GM19043 (cell line): ENCODE measurements at regions not wholly inside any gene's neighbourhood (a gene's known extent, or its start where the extent isn't known, plus 50 kb on each side); places are given as distances from the start of the nearest gene placed in this dataset.

Experiments
- ATAC-seq: cut with Tn5 transposase; IDR thresholded peaks from one replicate; pipeline ENCODE4 v1.9.1; 2021; ENCODE audit warnings: low read depth; ENCODE audit not compliant: unreplicated experiment

DNA sequence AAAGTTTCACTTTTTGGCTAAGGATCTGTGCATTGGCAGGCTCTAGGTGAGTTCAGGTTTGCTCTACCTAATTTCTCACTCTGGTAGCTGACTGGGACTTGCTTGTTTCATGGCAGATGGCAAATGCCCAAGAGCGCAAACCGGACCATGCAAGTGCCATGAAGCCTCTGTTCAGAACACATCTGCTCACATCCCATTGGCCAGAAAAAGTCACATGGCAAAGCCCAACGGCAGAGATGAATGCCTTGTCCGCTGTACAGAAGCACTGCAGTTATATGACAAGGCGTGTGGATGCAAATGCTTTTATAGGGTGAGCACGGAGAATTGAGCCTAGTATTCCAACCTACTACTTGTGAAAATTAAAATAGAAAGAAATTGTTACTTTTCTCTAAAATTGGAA lies 202.2 kb upstream of the HMGA2 start:
- ATAC-seq: no peak

DNA sequence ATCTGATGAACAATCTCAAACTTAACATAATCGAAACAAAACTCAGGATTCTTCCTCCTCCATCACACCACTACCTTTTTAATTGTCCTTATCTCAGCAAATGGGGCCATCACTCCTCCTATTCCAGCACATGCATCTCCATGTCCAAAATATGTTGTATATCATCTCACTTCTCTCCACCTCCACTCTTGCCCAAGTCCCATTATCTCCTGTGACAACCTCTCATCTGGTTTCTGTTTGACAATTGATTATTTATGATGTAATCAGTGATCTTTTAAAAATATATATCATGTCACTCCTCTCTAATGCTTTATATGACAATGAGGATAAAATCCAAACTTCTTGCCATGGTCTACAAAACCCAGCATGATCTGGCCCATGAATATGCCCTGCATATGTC lies 200.8 kb upstream of the HMGA2 start:
- no peak for ATAC-seq

- no peak for ATAC-seq
Observed at GRCh38 chr12:65624554-65625086, 199.7 kb upstream of the HMGA2 start.

DNA sequence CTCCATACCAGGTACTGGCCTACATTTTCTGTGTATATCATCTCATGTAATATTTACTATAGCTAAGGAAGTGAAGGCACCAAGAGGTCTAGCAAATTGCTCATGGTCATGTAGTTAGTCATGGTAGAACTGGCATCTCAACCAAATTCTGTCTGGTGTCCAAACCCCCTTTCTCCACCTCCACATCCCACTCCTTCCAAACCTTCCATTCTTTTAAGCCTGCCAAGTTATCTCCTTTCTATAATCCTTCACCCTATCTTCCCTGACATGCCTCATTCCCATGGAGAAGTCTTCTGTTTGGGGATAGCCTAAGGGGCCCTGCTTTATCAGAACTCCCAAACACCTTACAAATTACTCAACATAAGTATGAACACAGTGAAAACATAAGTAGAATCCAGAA lies 196.2 kb upstream of the HMGA2 start:
- no peak for ATAC-seq

DNA sequence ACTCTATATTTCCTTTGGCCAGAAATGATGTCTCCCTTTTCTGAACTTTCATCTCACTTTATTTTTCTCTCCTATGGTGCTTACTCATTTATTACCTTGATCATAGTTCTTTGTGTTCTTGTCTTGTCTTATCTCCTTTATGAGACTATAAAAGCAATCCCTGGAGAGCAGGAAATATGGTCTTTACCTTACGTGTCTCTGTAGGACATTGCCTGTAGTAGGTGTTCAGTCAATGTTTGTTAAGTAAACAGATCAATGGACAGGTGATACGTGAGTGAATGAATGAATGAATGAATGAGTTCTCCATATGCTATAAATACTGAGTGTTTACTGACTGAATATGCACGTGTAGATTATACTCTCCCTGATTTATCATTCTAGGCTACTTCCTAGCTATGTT lies 193.7 kb upstream of the HMGA2 start:
- no peak for ATAC-seq

DNA sequence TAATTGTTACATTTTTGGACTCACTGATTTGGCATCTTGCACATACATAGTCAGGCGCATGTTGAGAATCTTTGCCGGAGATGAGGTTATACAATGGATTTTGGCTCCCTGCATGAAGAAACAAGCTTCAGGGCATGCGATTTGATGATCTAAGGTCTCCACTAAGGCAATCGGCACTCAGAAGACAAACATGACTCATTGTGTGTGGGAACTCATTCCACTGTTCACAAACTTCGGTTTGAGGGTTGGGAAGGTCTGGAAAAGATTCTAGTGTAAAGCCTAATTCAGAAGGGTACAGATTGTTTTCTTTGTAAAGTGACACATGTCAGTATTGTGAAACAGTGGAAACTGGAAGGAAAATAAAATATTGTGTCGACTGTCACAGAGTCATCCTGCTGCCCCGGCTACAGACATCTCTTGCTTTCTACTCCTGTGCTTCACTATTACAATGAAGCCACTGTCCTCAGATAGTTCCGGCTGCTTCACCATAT lies 192.6 kb upstream of the HMGA2 start:
- ATAC-seq: no peak

DNA sequence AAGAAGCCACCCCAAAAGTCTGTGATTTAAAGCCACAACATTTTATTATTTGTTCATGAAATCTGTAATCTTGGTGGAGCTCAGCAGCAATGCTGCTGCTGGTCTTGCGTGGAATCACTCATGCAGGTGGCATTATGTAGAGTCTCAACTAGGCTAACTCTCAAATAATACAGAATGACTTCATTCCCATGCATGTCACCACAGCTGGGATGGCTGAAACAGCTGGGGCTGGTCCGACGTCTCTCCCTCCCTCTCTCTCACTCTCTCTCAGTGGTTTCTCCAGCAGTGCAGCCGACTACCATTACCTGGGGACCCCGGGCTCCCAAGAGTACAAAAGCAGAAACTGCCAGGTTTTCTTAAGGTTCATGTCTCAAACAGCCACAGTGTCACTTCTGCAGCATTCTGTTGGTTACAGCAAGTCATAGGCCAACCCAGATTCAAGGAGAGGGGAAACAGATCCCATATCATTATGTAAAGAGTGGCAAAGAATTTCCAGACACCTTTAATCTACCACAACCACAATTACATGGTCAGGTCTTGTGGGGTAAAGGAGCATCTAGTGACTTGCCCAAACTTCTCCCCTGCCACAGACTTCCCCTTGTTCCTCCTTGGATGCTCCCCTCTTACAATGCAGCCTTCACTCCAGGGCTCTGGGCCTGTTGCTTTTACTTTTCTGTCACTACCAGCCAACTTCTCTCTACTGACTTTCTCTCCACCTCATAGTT lies 192.0 kb upstream of the HMGA2 start:
- ATAC-seq: no peak

- no peak for ATAC-seq
Observed at GRCh38 chr12:65634061-65634460, 190.2 kb upstream of the HMGA2 start.

GRCh38 chr12:65634626-65635331 lies 189.5 kb upstream of the HMGA2 start:
- no peak for ATAC-seq

GRCh38 chr12:65636436-65636835 lies 187.8 kb upstream of the HMGA2 start:
- ATAC-seq: no peak

- ATAC-seq: no peak
Observed at GRCh38 chr12:65637150-65637549, 187.1 kb upstream of the HMGA2 start.

DNA sequence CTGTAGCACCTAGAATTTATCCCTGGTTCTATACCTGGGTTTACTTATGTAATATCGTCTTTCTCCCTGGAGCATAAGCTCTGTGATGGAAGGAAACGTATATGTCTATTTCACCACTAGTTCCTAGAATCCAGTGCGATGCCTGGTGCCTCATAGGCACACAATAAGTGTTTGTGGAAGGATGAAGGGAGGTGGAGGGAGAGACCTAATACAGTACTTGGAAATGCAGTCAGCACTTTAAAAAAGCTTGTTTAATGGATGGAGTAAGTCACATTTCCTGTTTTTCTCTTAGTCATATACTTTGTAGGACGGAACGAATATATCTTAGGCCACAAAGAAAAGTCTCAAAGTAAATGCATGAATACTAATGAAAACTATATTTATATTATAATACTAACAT lies 186.5 kb upstream of the HMGA2 start:
- no peak for ATAC-seq

- no peak for ATAC-seq
Observed at GRCh38 chr12:65638324-65638723, 186.0 kb upstream of the HMGA2 start.

GRCh38 chr12:65640489-65640901 lies 183.8 kb upstream of the HMGA2 start:
- ATAC-seq: no peak

- ATAC-seq: no peak
Observed at GRCh38 chr12:65642061-65642661, 182.1 kb upstream of the HMGA2 start.

GRCh38 chr12:65643171-65643570 lies 181.1 kb upstream of the HMGA2 start:
- ATAC-seq: no peak

GRCh38 chr12:65643595-65644386 lies 180.5 kb upstream of the HMGA2 start:
- ATAC-seq: no peak

- ATAC-seq: no peak
Observed at GRCh38 chr12:65646127-65646643, 178.1 kb upstream of the HMGA2 start.

DNA sequence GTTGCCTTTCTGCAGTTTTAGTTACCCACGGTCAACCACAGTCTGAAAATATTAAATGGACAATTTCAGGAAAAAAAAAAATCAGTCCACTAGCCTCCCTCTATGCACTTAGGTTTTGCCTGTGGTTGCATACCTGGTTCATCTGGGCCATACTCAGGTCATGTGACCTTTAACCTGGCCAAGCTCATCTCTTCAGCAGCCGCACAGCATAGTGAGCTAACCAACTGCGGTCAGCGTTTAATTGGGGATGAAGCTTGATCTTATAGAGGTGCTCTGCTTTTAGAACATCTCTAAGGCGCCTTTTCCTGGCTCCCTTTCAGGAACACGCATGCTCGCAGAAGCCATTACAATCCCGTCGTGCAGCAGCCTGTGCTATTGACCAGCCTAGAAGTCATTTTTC lies 177.2 kb upstream of the HMGA2 start:
- no peak for ATAC-seq

DNA sequence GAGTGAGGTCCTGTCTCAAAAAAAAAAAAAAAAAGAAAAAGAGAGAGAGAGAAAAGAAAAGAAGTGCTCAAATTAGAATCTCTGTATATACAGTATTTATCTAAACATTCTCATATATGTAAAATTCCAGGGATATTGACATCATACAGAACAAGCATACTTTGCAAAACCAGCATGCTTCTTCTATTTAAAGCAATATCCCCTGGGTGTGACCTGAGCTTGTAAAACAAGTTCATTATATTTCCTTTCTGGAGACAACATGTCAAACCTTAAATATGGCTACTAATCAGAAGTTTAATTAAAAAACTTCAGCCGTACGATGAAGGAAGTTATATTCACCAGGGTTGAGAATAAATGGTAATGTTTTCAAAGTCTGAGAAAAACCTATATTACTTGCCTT lies 175.8 kb upstream of the HMGA2 start:
- no peak for ATAC-seq
